Activated naive CD8-positive, alpha-beta T cell treated with anti-CD3 and anti-CD28 coated beads, Interleukin-2, amount 50 U/mL, for 16 hours (primary cell): ENCODE measurements at regions not wholly inside any gene's neighbourhood (a gene's known extent, or its start where the extent isn't known, plus 50 kb on each side); places are given as distances from the start of the nearest gene placed in this dataset.
"Not testable (repeated sequence)": the region's sequence is repeated elsewhere in the genome, so short reads cannot be mapped to it uniquely, and the experiment has no call there.

Experiments
- DNase-seq: peaks from one replicate; pipeline ENCODE4 v3.0.0-alpha.2; 2020; ENCODE audit warnings: low read depth, low spot score

GRCh38 chr16:47907109-47907508 is 248.7 kb downstream of the ABCC12 start:
- no peak for DNase-seq

- DNase-seq = no peak
These were observed 250.0 kb downstream of the ABCC12 start for GRCh38 chr16:47905771-47906170.

GRCh38 chr16:47904691-47905090 is 251.1 kb downstream of the ABCC12 start:
- DNase-seq = no peak

- DNase-seq = no peak
These were observed 252.3 kb downstream of the ABCC12 start for GRCh38 chr16:47903470-47903869.

GRCh38 chr16:47897105-47897504 is 258.7 kb downstream of the ABCC12 start:
- not testable (repeated sequence) for DNase-seq

- no peak for DNase-seq
These were observed 260.6 kb downstream of the ABCC12 start for GRCh38 chr16:47895146-47895545.

- no peak for DNase-seq
These were observed 262.8 kb downstream of the ABCC12 start for GRCh38 chr16:47892999-47893398.

GRCh38 chr16:47888734-47889133 is 267.1 kb downstream of the ABCC12 start:
- DNase-seq = no peak

GRCh38 chr16:47888142-47888541 is 267.7 kb downstream of the ABCC12 start:
- DNase-seq = no peak

- DNase-seq = no peak
These were observed 268.3 kb downstream of the ABCC12 start for GRCh38 chr16:47887496-47887895.

GRCh38 chr16:47886631-47887415 is 269.0 kb downstream of the ABCC12 start:
- DNase-seq = no peak

GRCh38 chr16:47886139-47886538 is 269.7 kb downstream of the ABCC12 start:
- DNase-seq = no peak

GRCh38 chr16:47885489-47885888 is 270.3 kb downstream of the ABCC12 start:
- no peak for DNase-seq

GRCh38 chr16:47884116-47884725 is 271.6 kb downstream of the ABCC12 start:
- no peak for DNase-seq

GRCh38 chr16:47881574-47881973 is 274.2 kb downstream of the ABCC12 start:
- DNase-seq = no peak

GRCh38 chr16:47880653-47881052 is 275.1 kb downstream of the ABCC12 start:
- DNase-seq = no peak

GRCh38 chr16:47877166-47877565 is 278.6 kb downstream of the ABCC12 start:
- no peak for DNase-seq

GRCh38 chr16:47876511-47876910 is 279.3 kb downstream of the ABCC12 start:
- no peak for DNase-seq

- no peak for DNase-seq
These were observed 282.4 kb downstream of the ABCC12 start for GRCh38 chr16:47873434-47873833.

- no peak for DNase-seq
These were observed 283.6 kb downstream of the ABCC12 start for GRCh38 chr16:47872225-47872624.

GRCh38 chr16:47866423-47866822 is 289.4 kb downstream of the ABCC12 start:
- no peak for DNase-seq

GRCh38 chr16:47865337-47865855 is 290.4 kb downstream of the ABCC12 start:
- no peak for DNase-seq

- not testable (repeated sequence) for DNase-seq
These were observed 291.5 kb downstream of the ABCC12 start for GRCh38 chr16:47864262-47864661.
